Stimulated activated CD8-positive, alpha-beta memory T cell treated with anti-CD3 and anti-CD28 coated beads, Interleukin-15, amount 100 ng/mL, for 48 hours (primary cell): ENCODE measurements at regions not wholly inside any gene's neighbourhood (a gene's known extent, or its start where the extent isn't known, plus 50 kb on each side); places are given as distances from the start of the nearest gene placed in this dataset.

ENCODE experiments used
- DNase-seq, 2 donors: peaks; one replicate each; pipeline ENCODE4 v3.0.0-alpha.2; 2020; ENCODE audit warnings: low read depth in 2 of 2

DNA sequence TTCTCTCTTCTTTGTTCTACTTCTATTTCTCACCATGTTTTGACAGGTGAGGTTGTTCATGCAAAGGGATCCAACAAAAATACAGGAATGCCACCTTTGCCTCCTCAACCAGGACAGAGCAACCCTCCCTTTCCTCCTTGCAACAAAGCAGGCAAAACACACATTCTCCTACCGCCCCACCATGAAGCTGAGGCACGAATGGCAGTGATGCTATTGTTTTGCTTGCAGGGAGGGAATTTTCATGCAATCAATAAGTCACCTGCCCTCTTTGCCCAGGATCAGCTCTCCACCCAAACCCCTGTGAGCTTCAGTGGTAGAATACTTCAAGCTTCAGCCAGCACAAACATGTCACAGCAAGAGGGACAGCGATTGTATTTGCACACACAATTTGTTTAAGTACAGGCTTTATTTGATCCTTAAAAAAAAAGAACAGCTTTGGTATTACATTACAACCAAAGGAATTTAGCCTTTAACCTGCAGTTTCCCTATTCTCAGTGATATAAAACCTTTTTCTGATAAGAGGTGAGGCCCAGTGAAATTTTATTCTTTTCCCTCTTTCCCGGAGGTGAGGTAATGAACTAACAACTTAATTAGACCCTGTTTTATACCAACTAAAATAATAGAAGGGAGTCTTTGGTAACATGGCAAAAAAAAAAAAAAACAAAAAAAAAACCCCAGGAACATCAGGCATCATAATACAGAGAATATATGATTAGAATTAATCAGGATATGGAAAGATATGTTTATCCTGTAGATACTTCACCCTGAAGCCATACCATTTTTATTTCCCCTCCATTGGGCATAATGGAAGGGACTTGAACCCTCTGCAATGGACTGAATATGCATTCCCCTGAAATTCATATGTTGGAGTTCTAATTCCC, 87.0 kb upstream of the EEA1 start:
- no peak for DNase-seq

DNA sequence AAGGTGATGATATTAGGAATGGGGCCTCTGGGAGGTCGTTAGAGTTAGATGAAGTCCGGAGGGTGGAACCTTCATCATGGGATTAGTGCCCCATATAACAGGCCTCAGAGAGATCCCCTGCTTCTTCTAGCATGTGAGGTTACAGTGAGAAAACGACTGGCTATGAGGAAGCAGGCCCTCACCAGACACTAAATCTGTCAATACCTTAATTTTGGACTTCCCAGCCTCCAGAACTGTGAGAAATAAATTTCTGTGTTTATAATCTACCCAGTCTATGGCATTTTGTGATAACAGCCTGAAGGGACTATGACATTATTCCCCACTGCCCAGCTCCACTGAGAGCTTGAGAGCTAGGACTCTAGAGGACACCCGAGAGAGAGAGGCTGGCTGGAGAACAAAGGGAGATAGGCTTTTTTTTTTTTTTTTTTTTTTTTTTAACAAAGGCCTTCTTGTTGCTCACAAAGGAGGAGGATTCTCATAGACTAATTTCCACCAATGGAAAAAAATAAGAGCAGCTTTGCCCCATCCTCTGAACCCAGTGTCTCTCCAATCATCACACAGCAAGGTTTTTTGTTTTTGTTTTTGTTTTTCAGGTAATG, 87.8 kb upstream of the EEA1 start:
- DNase-seq = no peak

DNA sequence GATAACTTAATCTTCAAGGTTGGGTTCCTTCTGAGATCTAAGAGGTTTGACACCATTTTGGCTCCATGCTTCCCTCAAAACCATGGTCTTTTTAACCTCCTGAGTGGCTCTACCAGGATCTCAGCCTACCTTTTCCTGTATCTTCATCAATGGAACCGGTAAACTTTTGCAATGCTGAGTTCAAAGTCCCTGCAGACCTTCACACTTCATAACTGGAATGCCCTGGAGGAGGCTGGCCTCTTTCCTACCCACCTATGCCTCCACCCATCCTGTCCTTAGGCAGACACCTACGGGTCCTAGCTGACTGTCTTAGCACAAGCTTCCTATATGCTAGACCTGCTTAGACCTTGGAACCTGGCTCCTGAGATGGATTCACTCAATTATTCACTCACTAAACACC, 89.5 kb upstream of the EEA1 start:
- DNase-seq = no peak

DNA sequence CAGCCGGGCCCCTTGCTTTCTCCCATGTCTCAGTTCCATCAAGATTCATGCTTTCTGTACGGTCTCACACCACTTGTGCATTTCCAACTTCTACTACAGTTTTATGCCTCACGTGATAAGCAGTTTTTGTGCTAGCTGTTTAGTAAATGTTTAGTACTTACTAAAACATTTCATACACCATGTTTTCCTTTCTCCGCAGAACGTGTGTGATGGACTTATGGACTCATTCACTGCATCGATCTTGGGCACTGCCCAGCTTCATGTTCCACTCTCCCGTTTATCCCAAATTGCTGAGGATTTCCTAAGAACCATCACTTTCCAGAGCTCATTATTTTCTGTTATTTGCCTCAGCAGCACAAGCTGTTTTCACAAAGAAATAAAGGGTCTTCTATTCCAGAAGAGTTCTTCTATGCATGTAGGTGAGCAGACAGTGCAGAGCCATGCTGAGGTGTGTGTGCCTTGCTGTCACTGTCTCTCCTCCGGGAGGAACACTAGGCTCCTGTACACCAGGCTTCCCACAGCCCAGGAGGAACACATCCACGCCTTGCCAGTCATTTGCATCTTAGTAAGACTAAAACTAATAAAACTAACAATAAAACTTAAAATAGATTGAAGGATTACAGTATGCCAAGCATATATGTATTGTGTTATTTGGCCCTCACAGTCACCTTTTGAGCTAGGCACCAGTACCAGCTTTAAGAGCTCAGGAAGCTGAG, 90.3 kb upstream of the EEA1 start:
- no peak for DNase-seq

DNA sequence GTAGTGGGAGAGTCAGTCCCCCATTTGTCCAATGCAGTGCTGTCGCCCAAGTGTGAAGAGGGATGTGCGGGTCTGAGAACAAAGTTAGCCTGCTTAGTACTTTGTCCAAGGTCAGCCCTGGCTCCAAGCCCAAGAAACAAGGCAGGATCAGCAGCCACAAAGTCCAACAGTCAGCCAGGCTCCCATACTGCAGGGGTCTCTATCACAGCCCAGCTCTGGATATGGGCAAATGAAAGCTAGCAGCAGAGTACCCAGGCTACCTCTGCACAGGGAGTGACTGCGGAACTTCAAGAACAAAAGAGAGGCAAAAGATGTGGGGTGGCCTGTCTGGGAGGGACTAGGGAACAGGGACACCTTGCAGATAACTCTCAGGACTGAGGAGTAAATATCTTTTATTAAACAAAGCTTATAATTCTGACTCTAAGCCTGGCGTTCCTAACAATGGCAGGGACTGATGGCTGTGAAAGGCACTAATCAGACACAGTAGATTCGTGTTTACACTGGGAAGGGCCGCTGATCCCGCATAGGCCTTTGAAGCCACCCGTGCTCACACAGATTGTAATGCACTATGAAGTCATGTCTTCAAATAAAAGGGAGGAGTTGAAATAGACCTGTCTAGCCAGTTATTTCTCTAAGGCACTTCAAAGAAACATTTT, 91.0 kb upstream of the EEA1 start:
- no peak for DNase-seq

DNA sequence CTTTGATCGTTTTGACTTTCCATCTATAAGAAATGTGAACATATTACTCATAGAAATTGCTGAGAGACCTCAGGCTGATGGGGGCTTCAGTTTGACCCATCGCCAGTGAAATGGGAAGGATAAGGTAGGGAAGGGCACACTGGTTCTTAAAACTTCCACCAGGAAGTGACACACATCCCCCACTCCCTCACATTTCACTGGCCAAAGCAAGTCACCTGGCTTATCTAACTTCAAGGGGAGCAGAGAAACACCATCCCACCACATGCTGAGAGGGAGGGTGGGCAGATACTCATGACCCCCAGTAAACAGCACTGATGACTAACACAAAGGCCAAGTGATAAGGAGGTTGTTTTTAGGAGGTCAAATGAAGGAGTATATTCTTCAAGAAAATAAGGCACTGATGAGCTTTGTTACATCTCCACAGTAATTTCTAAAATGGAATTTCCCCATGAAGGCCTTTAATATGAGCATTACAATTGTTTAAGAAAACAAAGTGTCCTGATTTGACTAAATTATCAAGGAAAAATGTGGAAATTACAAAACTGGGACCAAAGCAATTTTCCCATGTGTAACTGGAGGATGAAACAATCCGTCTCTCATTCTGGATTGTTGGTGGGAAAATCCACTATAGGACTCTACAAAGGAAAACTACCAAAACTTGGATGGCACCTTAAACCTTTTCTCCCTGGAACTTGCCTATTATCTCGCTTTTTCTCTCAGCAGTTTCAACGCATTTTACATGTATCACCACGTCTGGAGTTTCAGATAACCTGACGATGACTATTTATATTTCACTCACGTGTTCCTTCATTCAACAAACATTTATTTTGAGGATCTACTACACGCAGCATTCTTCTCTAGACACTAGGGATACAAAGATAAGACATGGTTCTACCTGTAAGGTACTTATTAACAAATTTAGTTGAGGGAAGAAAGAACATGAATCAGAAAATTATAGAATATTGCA, 91.8 kb upstream of the EEA1 start:
- no peak for DNase-seq

DNA sequence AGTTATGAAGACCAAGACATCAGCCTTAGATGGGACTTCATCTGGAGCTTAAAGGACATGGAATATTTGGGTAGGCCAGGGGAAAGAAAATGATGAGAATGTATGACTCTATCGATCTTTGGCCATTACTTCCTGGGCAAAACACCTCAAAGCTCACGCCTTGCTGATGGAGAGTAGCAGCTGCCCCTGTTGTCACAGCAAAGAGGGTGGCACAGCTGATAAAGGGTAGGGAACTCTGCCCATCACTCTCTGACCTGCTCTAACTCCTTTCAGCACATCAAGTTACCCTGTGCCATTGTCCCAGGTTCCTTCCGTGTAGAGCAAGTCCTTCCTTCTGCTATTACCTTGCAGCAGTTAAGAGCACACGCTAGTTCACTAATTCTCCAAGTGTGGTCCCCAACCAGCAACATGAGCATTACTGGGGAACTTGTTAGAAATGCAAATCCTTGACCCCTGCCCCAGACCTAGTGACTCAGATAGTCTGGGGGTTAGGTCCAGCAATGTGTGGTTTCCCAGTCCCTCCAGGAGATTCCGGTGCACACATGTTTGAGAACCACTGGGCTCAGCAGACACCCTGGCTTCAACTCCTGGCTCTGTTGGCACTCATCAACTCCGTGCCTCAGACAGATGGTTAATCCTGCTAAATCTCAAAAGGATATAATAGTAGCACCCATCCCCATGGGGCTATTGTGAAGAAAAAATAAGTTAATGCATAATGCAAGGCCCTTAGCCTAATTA, 93.7 kb upstream of the EEA1 start:
- no peak for DNase-seq

DNA sequence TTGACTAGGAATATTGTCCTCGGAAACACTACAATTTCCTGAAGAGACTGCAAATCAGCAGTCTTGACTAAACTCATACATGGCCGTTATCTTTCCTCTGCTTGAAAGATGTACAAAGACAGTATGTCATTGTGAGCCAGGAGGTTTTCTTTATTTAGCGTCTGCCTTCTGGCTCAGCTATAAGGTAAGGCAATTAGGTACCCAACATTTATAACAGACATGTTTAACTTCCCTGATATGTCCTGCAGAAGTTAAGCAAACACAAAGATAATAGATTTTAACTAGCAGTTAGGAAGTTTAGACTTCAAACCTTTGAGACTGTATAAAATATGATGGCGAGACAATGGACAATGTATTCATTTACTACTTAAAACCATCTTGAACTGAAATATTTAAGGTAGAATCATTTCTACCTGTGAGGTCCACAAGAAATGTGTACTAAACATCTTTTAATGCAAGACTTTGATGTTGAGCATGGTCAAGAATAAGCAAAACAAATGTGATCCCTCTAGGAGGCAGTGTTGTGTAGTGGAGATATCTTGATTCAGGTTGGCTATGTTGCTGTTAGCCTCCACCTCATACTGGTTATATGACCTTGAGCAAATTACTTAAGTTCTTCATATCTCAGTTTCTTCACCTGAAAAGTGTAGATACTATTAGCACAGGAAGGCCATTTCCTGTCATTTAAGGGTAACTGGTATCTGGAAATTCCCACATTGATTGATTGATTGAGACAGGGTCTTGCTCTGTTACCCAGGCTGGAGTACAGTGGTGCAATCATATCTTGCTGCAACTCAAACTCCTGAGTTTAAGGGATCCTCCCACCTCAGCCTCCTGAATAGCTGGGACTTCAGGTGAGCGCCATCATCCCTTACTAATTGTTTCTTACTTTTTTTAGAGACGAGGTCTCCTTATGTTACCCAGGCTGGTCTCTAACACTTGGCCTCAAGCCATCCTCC, 96.3 kb upstream of the EEA1 start:
- DNase-seq = no peak

DNA sequence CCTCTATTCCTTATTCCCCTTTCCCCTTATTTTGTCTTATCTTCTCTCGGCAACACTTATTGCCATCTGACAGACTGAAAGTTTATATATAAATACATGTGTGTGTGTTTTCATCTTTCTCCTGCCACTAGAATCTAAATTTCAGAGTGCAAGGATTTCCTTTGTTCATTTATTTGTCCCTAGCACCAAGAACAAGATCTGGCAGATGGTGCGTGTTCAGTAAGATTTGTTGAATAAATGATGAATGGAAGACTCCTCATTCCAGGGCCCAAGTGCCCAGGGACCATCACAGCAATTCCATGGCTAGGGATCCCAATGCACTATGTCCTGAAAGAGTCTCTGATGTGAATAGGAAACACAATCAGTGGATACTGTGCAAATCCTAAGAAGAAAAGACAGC, 97.9 kb upstream of the EEA1 start:
- DNase-seq = no peak

DNA sequence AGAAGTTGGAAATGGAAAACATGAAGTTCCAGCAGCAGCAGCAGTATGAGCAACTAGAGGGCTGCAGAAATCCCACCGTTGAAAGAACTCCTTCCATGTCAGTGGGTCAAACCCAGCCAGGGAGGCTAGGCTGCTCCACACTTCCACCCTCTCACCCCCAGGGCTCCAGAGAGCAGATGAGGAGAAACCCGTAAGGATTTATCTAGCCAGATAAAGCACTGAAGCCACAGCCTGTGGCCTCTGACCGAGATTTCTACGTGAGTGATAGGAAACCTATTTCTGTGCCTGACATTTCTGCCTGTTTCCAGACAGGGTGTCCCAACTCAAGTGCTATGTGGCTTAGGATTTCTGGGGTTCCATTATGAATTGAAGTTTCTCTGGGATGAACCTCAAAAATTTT, 100.0 kb upstream of the EEA1 start:
- DNase-seq = no peak

DNA sequence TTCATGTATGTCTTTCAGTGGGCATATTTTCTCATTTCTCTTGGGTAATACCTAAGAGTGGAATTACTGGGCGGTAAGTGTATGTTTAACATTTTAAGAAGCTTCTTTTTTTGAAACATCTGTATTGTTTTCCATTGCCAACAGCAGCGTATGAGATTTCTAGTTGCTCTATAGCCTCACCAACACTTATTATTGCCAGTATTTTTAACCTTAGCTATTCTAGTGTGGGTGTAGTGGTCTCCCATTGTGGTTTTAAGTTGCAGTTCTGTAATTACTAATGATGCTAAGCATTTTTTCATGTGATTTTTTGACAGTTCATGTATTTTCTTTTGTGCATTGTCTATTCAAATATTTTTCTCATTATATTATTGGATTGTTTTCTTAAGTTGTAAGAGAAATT, 101.9 kb upstream of the EEA1 start:
- no peak for DNase-seq

DNA sequence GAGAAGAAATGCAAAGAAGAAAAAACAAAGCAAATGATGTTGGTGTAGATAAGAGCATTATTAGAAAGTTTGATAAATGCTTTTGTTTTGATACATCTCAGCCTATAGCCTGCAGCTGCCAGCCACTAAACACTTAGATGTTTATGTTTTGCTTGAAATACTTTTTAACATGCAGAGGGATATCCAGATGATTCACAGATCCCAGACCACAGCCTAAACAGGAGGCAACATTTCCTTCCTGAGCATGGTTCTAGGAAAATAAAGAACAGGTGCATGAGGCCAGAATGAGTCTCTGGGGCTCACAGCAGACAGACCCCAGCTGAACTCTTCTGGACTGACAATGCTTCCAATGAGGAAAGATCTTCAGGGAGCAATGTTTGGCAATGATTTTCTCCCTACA, 103.7 kb upstream of the EEA1 start:
- no peak for DNase-seq

DNA sequence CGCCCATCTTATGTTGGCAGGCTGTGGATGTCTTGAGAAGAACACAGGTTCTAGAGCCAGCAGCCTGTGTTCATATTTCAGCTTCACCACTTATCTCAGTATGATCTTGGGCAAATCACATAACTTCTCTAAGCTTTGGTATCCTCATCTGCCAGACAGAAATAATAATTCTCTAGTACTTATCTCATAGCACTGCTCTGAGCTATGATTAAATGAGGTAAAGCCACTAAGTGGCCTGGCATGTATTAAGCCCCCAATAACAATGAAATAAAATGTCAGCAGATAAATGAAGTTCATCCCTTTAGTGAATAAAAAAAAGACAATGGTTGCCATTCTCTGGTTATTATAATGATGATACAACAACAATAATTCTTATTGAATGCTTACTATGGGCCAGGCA, 104.9 kb upstream of the EEA1 start:
- no peak for DNase-seq

DNA sequence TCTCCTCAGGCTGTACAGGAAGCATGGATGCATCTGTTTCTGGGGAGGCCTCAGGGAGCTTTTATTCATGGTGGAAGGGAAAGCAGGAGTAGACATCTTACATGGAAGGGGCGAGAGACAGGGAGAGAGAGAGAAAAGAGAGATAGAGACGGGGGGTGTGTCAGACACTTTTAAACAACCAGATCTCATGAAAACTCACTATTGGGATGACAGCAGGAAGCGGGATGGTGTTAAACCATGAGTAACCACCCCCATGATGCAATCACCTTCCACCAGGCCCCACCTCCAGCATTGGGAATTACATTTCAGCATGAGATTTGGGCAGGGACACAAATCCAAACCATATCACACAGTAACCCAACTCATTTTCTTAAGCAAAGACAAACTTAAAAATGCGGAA, 110.0 kb upstream of the EEA1 start:
- no peak for DNase-seq

DNA sequence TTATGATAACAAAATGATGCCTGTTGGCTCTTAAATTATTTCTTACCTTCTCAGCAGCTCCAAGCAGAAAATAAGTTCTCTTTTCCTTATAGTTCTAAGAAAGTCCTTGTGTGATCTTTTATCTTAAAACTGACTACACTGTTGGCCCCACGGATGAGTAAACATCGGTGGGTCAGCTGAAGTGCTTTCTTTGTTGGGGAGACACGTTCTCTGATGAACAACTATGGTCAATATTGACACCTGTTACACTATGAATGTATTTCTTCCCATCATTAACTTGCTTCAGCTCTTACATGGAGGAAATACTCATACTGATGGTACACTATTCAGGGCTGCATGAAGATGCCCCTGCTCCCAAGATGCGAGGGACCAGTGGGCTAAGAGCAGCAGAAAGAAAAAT, 110.8 kb upstream of the EEA1 start:
- DNase-seq = no peak

DNA sequence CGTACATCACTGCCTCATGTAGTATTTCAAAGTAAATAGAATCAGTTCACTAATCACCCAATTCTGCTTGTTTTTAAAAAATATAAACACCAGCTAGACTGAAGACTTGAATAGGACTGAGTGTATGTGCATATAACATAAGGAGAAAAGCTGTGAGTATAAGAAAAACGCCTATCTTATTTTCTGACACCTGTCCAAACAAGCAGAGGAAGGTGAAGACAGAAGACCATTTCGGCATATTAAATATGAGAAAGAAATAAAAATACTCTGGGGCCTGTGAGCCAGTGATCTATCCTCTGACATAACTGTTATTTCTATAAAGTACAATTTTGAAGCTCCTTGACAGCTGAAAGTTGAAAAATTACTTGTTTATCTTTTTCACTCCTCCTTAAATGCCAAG, 111.3 kb upstream of the EEA1 start:
- DNase-seq = no peak

DNA sequence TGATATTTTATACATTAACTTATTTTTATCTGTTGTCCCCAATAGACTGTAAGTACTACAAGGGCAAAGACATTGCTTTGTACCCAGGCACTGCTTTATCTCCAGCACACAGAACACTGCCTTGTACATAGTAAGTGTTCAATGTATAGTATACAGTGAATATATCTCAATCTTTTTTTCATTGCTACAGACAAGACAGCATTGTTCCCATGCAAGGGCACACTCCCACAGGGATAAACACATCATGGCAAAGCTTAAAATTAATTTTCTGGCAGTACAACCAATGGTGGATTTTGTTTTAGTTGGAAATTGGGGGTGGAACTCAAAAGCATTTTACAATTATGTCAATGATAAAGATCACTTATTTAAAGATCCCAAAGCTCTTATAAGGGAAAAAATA, 112.3 kb upstream of the EEA1 start:
- DNase-seq = no peak

DNA sequence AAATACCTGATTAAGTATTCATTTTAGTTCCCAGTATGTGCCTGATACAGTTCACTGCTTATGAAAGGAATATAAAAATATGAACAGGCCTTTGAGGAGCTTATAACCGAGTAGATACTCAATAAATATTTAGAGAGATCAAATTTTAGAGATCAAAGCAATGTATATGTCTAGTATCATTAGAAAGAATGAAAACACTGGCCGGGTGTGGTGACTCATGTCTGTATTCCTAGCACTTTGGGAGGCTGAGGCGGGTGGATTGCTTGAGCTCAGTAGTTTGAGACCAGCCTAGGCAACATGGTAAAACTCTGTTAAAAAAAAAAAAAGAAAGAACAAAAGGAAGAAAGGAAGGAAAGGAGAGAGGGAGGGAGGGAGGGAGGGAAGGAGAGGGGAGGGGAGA, 113.2 kb upstream of the EEA1 start:
- DNase-seq = no peak

DNA sequence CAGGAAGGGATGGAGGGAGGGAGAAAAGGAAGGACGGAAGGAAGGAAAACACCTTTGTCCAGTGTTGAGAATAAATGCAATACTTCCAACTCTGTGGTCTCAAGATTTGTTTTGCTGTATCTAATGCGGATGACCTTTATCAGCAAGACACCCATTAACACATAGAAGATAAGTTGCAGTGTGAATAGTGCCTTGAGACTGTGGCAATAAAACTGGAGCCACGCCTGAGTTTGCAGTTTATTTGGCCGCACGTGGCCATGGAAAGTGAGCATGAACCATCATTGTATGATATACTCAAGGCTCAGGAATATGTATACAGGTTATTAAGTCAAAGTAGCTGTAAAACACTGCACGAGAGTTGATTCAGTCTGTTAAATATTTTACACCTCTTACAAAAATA, 113.6 kb upstream of the EEA1 start:
- no peak for DNase-seq
